Naive B cell (primary cell): ENCODE measurements at regions not wholly inside any gene's neighbourhood (a gene's known extent, or its start where the extent isn't known, plus 50 kb on each side); places are given as distances from the start of the nearest gene placed in this dataset.

Experiments
- ATAC-seq, 2 donors: fragments of 150-1000 bp; cut with Tn5 transposase; 2 replicates each; pipeline ENCODE4 v1.10.0; 2021; ENCODE audit warnings: low read depth in 2 of 2, mild to moderate bottlenecking in 2 of 2, moderate library complexity in 2 of 2
- DNase-seq: peaks from one replicate; pipeline ENCODE4 v3.0.0; 2022
- H3K27ac Mint-ChIP-seq, 6 donors: one replicate each; pipeline ENCODE4 v1.8.0; 2020 to 2022; ENCODE audit warnings: mild to moderate bottlenecking in 6 of 6, mixed read lengths in 6 of 6, moderate library complexity in 5 of 6, inconsistent platforms in 2 of 6
- H3K27me3 Mint-ChIP-seq, 3 donors: one replicate each; pipeline ENCODE4 v1.8.0; 2021 to 2022; ENCODE audit warnings: mixed read lengths in 3 of 3, mild to moderate bottlenecking in 1 of 3
- H3K36me3 Mint-ChIP-seq, 2 donors: one replicate each; pipeline ENCODE4 v1.8.0; 2020 to 2022; ENCODE audit warnings: mixed read lengths in 2 of 2, inconsistent platforms in 1 of 2, mild to moderate bottlenecking in 1 of 2
- H3K4me1 Mint-ChIP-seq, 3 donors: one replicate each; pipeline ENCODE4 v1.8.0; 2020 to 2022; ENCODE audit warnings: mixed read lengths in 3 of 3, inconsistent platforms in 1 of 3, mild to moderate bottlenecking in 1 of 3, moderate library complexity in 1 of 3
- H3K4me3 Mint-ChIP-seq, 8 donors: one replicate each; pipeline ENCODE4 v1.8.0; 2020 to 2022; ENCODE audit warnings: mild to moderate bottlenecking in 8 of 8, mixed read lengths in 8 of 8, moderate library complexity in 8 of 8, inconsistent platforms in 2 of 8
- H3K9me3 Mint-ChIP-seq, 7 donors: one replicate each; pipeline ENCODE4 v1.8.0; 2020 to 2022; ENCODE audit warnings: mixed read lengths in 7 of 7, mild to moderate bottlenecking in 5 of 7, inconsistent platforms in 2 of 7, moderate library complexity in 1 of 7

GRCh38 chr2:134131681-134132489, 122.0 kb upstream of the MGAT5 start:
- Mint-ChIP-seq H3K4me1 (peaks cover 56 to 86% (median 78%) of the 10 kb centered on the region in 3 donors), H3K27me3 (no peaks in the 10 kb centered on the region), H3K9me3 (peaks cover 0 to 2% (median 0%) of the 10 kb centered on the region in 7 donors), H3K4me3 (peak overlapping the region in 2 of 8 donors; percentile 16 to 30), H3K27ac (peak overlapping the region in 3 of 6 donors; percentile 26 to 64 (median 36)), H3K36me3 (peaks cover 0 to 7% of the 10 kb centered on the region in 2 donors)
- DNase-seq (no peak), ATAC-seq (no peak)

GRCh38 chr2:134132490-134132857, 121.4 kb upstream of the MGAT5 start:
- H3K27me3 Mint-ChIP-seq: no peaks in the 10 kb centered on the region

GRCh38 chr2:134133622-134134312, 120.1 kb upstream of the MGAT5 start:
- Mint-ChIP-seq H3K9me3 (peaks cover 0 to 2% (median 0%) of the 10 kb centered on the region in 7 donors), H3K4me1 (peaks cover 55 to 86% (median 76%) of the 10 kb centered on the region in 3 donors), H3K27me3 (no peaks in the 10 kb centered on the region), H3K27ac (peak overlapping the region; percentile 9 to 77 (median 56)), H3K36me3 (peaks cover 0 to 10% of the 10 kb centered on the region in 2 donors), H3K4me3 (peak overlapping the region in 2 of 8 donors; percentile 18 to 58)
- ATAC-seq (no peak), DNase-seq (no peak)

More at GRCh38 chr2:134132490-134132857, 121.4 kb upstream of the MGAT5 start:
- peaks cover 56 to 86% (median 78%) of the 10 kb centered on the region in 3 donors for H3K4me1 Mint-ChIP-seq
- H3K4me3 Mint-ChIP-seq: no peak overlapping the region
- ATAC-seq: no peak
- peaks cover 0 to 2% (median 0%) of the 10 kb centered on the region in 7 donors for H3K9me3 Mint-ChIP-seq
- peak overlapping the region in 1 of 6 donors; percentile 36 for H3K27ac Mint-ChIP-seq
- no peak for DNase-seq
- peaks cover 0 to 7% of the 10 kb centered on the region in 2 donors for H3K36me3 Mint-ChIP-seq

- Mint-ChIP-seq H3K27me3 (no peaks in the 10 kb centered on the region), H3K4me3 (peak overlapping the region in 2 of 8 donors; percentile 18 to 33), H3K4me1 (peaks cover 54 to 86% (median 76%) of the 10 kb centered on the region in 3 donors), H3K9me3 (peaks cover 0 to 2% (median 0%) of the 10 kb centered on the region in 7 donors), H3K36me3 (peaks cover 0 to 11% of the 10 kb centered on the region in 2 donors), H3K27ac (peak overlapping the region in 4 of 6 donors; percentile 6 to 75 (median 58))
- no peak for ATAC-seq
- no peak for DNase-seq
Observed at GRCh38 chr2:134134313-134134706, 119.6 kb upstream of the MGAT5 start.

GRCh38 chr2:134134827-134135226, 119.0 kb upstream of the MGAT5 start:
- peaks cover 0 to 11% of the 10 kb centered on the region in 2 donors for H3K36me3 Mint-ChIP-seq
- peaks cover 0 to 2% (median 0%) of the 10 kb centered on the region in 7 donors for H3K9me3 Mint-ChIP-seq
- ATAC-seq (no peak), DNase-seq (no peak)
- H3K27ac Mint-ChIP-seq: peak overlapping the region in 4 of 6 donors; percentile 6 to 78 (median 32)
- H3K4me3 Mint-ChIP-seq: peak overlapping the region in 2 of 8 donors; percentile 8 to 43
- H3K27me3 Mint-ChIP-seq: no peaks in the 10 kb centered on the region
- H3K4me1 Mint-ChIP-seq: peaks cover 53 to 89% (median 77%) of the 10 kb centered on the region in 3 donors

- no peaks in the 10 kb centered on the region for H3K9me3 Mint-ChIP-seq
- ATAC-seq (no peak), DNase-seq (no peak)
- peaks cover 61 to 94% (median 82%) of the 10 kb centered on the region in 3 donors for H3K4me1 Mint-ChIP-seq
- H3K27me3 Mint-ChIP-seq: no peaks in the 10 kb centered on the region
- H3K36me3 Mint-ChIP-seq: peaks cover 0 to 7% of the 10 kb centered on the region in 2 donors
- peak overlapping the region in 2 of 6 donors; percentile 78 to 87 for H3K27ac Mint-ChIP-seq
- H3K4me3 Mint-ChIP-seq: peak overlapping the region in 5 of 8 donors; percentile 32 to 82 (median 35)
Observed at GRCh38 chr2:134135793-134136192, 118.1 kb upstream of the MGAT5 start.

GRCh38 chr2:134136731-134137130, 117.1 kb upstream of the MGAT5 start:
- H3K4me1 Mint-ChIP-seq: peaks cover 70 to 97% (median 89%) of the 10 kb centered on the region in 3 donors
- H3K27me3 Mint-ChIP-seq: no peaks in the 10 kb centered on the region
- ATAC-seq: no peak
- H3K4me3 Mint-ChIP-seq: peak overlapping the region; percentile 59 to 85 (median 76)
- peaks cover 0 to 4% of the 10 kb centered on the region in 2 donors for H3K36me3 Mint-ChIP-seq
- H3K27ac Mint-ChIP-seq: peak overlapping the region in 5 of 6 donors; percentile 43 to 92 (median 71)
- H3K9me3 Mint-ChIP-seq: no peaks in the 10 kb centered on the region
- DNase-seq: no peak

GRCh38 chr2:134137182-134137611, 116.7 kb upstream of the MGAT5 start:
- no peak for DNase-seq
- Mint-ChIP-seq H3K9me3 (no peaks in the 10 kb centered on the region), H3K4me3 (peak overlapping the region; percentile 59 to 85 (median 80)), H3K36me3 (peaks cover 0 to 4% of the 10 kb centered on the region in 2 donors), H3K27ac (peak overlapping the region in 5 of 6 donors; percentile 43 to 92 (median 71)), H3K4me1 (peaks cover 70 to 97% (median 89%) of the 10 kb centered on the region in 3 donors), H3K27me3 (no peaks in the 10 kb centered on the region)
- peak; percentile 33 to 37 for ATAC-seq

GRCh38 chr2:134138115-134138514, 115.8 kb upstream of the MGAT5 start:
- H3K4me3 Mint-ChIP-seq: peak overlapping the region in 2 of 8 donors; percentile 36 to 49
- H3K27me3 Mint-ChIP-seq: no peaks in the 10 kb centered on the region
- H3K9me3 Mint-ChIP-seq: no peaks in the 10 kb centered on the region
- H3K27ac Mint-ChIP-seq: peak overlapping the region in 4 of 6 donors; percentile 3 to 62 (median 38)
- peaks cover 75 to 98% (median 89%) of the 10 kb centered on the region in 3 donors for H3K4me1 Mint-ChIP-seq
- ATAC-seq (no peak), DNase-seq (no peak)
- peaks cover under 1 to 4% of the 10 kb centered on the region in 2 donors for H3K36me3 Mint-ChIP-seq

GRCh38 chr2:134139611-134140010, 114.3 kb upstream of the MGAT5 start:
- Mint-ChIP-seq H3K27ac (peak overlapping the region in 4 of 6 donors; percentile 68 to 90 (median 74)), H3K27me3 (no peaks in the 10 kb centered on the region), H3K9me3 (no peaks in the 10 kb centered on the region), H3K4me1 (peaks cover 77 to 98% (median 89%) of the 10 kb centered on the region in 3 donors), H3K36me3 (peaks cover 11% of the 10 kb centered on the region in 2 donors), H3K4me3 (peak overlapping the region in 3 of 8 donors; percentile 12 to 33 (median 29))
- DNase-seq (no peak), ATAC-seq (no peak)

GRCh38 chr2:134140251-134140661, 113.6 kb upstream of the MGAT5 start:
- DNase-seq (no peak), ATAC-seq (no peak)
- Mint-ChIP-seq H3K9me3 (no peaks in the 10 kb centered on the region), H3K4me1 (peaks cover 76 to 98% (median 94%) of the 10 kb centered on the region in 3 donors), H3K27me3 (no peaks in the 10 kb centered on the region), H3K36me3 (peaks cover 11% of the 10 kb centered on the region in 2 donors), H3K4me3 (peak overlapping the region in 5 of 8 donors; percentile 12 to 85 (median 36)), H3K27ac (peak overlapping the region in 5 of 6 donors; percentile 68 to 90 (median 75))

GRCh38 chr2:134141598-134142340, 112.1 kb upstream of the MGAT5 start:
- H3K4me1 Mint-ChIP-seq: peaks cover 81 to 100% (median 95%) of the 10 kb centered on the region in 3 donors
- ATAC-seq (no peak), DNase-seq (no peak)
- H3K4me3 Mint-ChIP-seq: peak overlapping the region in 3 of 8 donors; percentile 11 to 73 (median 19)
- H3K36me3 Mint-ChIP-seq: peaks cover 11% of the 10 kb centered on the region in 2 donors
- no peaks in the 10 kb centered on the region for H3K9me3 Mint-ChIP-seq
- peak overlapping the region; percentile 49 to 90 (median 67) for H3K27ac Mint-ChIP-seq
- H3K27me3 Mint-ChIP-seq: no peaks in the 10 kb centered on the region
